ENCODE measurements at regions not wholly inside any gene's neighbourhood (a gene's known extent, or its start where the extent isn't known, plus 50 kb on each side); places are given as distances from the start of the nearest gene placed in this dataset.

DNA sequence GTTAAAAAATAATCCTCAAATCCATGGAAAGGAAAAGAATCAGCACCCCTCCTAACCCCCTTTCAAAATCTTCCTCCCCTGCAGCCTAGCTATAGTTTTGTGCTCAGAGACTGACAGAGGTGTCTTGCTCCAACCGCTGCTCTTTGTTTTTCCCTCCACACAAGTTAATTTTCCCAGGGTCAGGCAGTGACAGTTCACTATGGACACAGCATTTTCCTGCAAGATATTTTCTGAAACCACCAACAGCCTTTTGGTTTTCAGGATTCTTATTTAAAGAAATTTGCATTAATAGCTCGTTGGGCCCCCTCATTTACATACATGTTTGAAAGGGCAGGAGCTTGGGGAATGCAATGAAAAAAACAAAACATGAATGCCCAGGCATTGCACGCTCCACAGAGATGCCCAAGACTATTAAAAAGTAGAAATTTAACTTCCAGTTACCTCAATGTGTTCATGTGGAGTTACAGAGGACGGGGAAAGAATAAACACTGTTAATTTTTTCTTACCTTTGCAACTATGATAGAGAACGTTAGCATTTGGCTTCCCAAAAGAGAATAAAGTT is 71.4 kb upstream of the CXCR4 start:
- no peaks in the 10 kb centered on the region for H3K9me3 ChIP-seq
- TF ChIP-seq, protein P1, sequence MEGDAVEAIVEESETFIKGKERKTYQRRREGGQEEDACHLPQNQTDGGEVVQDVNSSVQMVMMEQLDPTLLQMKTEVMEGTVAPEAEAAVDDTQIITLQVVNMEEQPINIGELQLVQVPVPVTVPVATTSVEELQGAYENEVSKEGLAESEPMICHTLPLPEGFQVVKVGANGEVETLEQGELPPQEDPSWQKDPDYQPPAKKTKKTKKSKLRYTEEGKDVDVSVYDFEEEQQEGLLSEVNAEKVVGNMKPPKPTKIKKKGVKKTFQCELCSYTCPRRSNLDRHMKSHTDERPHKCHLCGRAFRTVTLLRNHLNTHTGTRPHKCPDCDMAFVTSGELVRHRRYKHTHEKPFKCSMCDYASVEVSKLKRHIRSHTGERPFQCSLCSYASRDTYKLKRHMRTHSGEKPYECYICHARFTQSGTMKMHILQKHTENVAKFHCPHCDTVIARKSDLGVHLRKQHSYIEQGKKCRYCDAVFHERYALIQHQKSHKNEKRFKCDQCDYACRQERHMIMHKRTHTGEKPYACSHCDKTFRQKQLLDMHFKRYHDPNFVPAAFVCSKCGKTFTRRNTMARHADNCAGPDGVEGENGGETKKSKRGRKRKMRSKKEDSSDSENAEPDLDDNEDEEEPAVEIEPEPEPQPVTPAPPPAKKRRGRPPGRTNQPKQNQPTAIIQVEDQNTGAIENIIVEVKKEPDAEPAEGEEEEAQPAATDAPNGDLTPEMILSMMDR (IDR thresholded peaks at IDR 0.05): no peak
- TF ChIP-seq POLR2AphosphoS5 (IDR thresholded peaks at IDR 0.05) (no peak), POLR2A (IDR thresholded peaks at IDR 0.05) (no peak), EP300 (IDR thresholded peaks at IDR 0.05) (no peak)

DNA sequence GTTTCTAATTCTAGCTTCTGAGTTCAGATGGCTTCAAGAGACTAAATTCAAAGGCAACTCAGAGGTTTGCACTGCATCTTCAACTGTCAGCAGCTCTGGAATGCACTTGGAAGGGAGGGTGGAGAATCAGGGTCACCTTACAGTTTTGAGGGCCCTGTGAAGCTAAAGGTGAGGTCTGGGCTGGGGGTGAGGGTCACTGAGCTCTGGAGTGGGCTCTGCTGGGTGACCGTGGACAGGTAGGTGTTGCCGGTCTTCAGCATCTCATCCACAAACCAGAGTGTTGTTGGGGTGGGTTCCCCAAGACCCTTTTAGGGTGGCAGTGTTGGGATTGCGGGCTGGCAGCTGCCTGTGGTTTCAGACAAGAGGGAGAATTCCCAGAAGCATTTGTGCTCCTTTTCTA is 70.1 kb upstream of the CXCR4 start:
- no peaks in the 10 kb centered on the region for H3K9me3 ChIP-seq
- WGBS, 2 donors (ENCODE audit: low coverage in 1 of 2): 93% methylated on average over 2 of the region's 3 CpGs; no CpG with 5 or more reads in 1 of the 2 donors
- no peaks in the 10 kb centered on the region for H3K4me1 ChIP-seq
- no peak overlapping the region for H3K4me3 ChIP-seq
- no peaks in the 10 kb centered on the region for H3K27me3 ChIP-seq
- no peak for ATAC-seq
- no peak overlapping the region for H3K27ac ChIP-seq
- TF ChIP-seq, protein P1 (IDR thresholded peaks at IDR 0.05): no peak
- TF ChIP-seq POLR2AphosphoS5 (IDR thresholded peaks at IDR 0.05) (no peak), EP300 (IDR thresholded peaks at IDR 0.05) (no peak), POLR2A (IDR thresholded peaks at IDR 0.05) (no peak)
- no peaks in the 10 kb centered on the region for H3K36me3 ChIP-seq

More for the DNA sequence above, 71.4 kb upstream of the CXCR4 start:
- no peaks in the 10 kb centered on the region for H3K36me3 ChIP-seq
- no peak for ATAC-seq
- no peak overlapping the region for H3K27ac ChIP-seq
- no peak overlapping the region for H3K4me3 ChIP-seq
- 68 to 75% methylated on average over 5 of the region's 5 CpGs for WGBS, 2 donors (ENCODE audit: low coverage in 1 of 2)
- H3K27me3 ChIP-seq: no peaks in the 10 kb centered on the region
- H3K4me1 ChIP-seq: no peaks in the 10 kb centered on the region

DNA sequence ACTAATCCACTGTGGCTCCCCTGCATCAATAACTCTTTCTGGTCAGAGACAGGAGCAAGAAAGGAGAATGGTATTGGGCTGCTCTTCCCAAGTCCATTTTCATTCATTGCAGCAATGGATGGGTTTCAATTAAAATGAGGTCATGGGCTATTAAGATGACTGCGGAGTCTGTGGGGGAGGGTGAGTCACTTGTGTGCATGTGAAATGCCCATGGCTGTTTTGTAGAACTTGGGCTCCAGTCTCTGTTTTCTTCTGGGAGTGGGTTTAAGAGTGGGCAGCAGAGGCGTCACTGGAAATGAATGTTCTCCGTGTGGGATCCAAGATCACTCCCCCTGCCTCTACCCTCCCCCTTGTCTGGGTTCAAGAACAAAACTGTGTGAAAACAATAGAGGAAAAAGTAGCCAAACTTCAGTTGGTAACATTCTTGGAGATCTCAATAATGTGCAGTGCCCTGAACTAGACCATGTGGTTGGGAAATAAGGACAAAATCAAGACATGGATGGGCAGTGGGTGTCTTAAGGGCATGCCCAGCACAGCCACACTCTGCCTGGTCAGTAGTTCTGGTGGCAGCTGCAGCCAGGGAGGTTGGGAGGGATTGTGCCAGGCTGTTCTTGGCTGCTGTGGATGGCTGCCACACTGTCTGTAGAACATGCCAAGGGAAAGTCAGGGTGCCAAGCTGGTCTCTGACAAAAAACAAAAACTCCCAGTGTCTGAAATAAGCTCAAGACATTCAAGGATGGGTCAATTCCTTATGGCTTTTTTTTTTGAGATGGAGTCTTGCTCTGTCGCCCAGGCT is 68.2 kb upstream of the CXCR4 start:
- no peak for ATAC-seq
- Histone ChIP-seq H3K27me3 (no peaks in the 10 kb centered on the region), H3K36me3 (no peaks in the 10 kb centered on the region), H3K27ac (no peak overlapping the region), H3K4me3 (no peak overlapping the region), H3K9me3 (peaks cover 0 to 4% (median 0%) of the 10 kb centered on the region in 3 donors), H3K4me1 (no peaks in the 10 kb centered on the region)
- no peak for TF ChIP-seq POLR2A (IDR thresholded peaks at IDR 0.05)
- TF ChIP-seq EP300 (IDR thresholded peaks at IDR 0.05): no peak
- TF ChIP-seq, protein P1 (IDR thresholded peaks at IDR 0.05): no peak
- TF ChIP-seq POLR2AphosphoS5 (IDR thresholded peaks at IDR 0.05): no peak
- WGBS, 2 donors (ENCODE audit: low coverage in 1 of 2): 71 to 88% methylated on average over 2 of the region's 4 CpGs

DNA sequence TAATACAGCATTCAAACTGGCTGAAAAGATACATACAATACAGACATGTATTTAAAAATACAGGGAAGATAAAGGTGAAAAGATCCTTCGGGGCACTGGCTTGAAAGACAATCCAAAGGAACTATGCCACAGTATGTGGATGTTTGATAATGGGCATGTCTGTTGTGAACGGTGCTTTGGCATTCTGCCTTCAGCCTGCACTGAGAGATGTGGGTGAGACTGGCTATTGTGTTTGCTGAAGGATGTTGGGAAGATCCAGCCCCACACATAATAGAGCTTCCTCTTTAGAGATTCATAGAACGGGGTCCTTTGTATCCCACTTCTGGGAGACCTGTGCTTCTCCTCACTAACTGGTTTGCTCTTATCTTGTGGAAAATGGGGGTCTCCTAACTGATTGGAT is 65.1 kb upstream of the CXCR4 start:
- TF ChIP-seq, protein P1 (IDR thresholded peaks at IDR 0.05): no peak
- no peak for TF ChIP-seq EP300 (IDR thresholded peaks at IDR 0.05)
- no peak for TF ChIP-seq POLR2AphosphoS5 (IDR thresholded peaks at IDR 0.05)
- no peak for TF ChIP-seq POLR2A (IDR thresholded peaks at IDR 0.05)
- Histone ChIP-seq H3K4me3 (no peak overlapping the region), H3K27me3 (no peaks in the 10 kb centered on the region), H3K27ac (no peak overlapping the region), H3K4me1 (no peaks in the 10 kb centered on the region), H3K9me3 (peaks cover 0 to 12% (median 0%) of the 10 kb centered on the region in 3 donors), H3K36me3 (no peaks in the 10 kb centered on the region)
- no peak for ATAC-seq
- 40% methylated on average over 2 to 3 of the region's 3 CpGs for WGBS, 2 donors (ENCODE audit: low coverage in 1 of 2)

DNA sequence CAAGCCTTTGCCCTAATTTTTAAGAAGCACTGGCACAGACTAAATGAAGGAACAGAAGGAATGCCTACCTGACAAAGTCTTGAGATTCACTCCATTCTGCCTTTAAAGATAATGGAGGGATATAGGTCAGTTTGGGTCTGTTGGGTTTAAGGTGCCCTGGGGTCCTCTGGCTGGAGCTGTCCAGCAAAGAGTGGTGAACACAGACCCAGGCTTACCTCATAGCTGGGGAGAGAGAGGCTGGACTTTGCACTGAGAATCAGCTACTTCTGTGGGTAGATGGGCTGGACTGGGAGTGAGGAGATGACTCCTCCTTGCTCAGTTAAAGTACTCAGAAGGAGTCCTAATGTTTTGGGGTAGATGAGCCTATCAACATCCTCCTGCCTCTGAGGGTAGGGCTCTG is 64.4 kb upstream of the CXCR4 start:
- Histone ChIP-seq H3K4me3 (no peak overlapping the region), H3K27ac (no peak overlapping the region), H3K4me1 (no peaks in the 10 kb centered on the region), H3K27me3 (no peaks in the 10 kb centered on the region), H3K9me3 (peaks cover 0 to 12% (median 0%) of the 10 kb centered on the region in 3 donors), H3K36me3 (no peaks in the 10 kb centered on the region)
- ATAC-seq: no peak
- TF ChIP-seq, protein P1 (IDR thresholded peaks at IDR 0.05): no peak
- TF ChIP-seq EP300 (IDR thresholded peaks at IDR 0.05): no peak
- no peak for TF ChIP-seq POLR2AphosphoS5 (IDR thresholded peaks at IDR 0.05)
- TF ChIP-seq POLR2A (IDR thresholded peaks at IDR 0.05): no peak

Measured in gastroesophageal sphincter (tissue), 4 donors.